C4-2B (cell line): ENCODE measurements at regions not wholly inside any gene's neighbourhood (a gene's known extent, or its start where the extent isn't known, plus 50 kb on each side); places are given as distances from the start of the nearest gene placed in this dataset.

ENCODE experiments used
- CTCF ChIP-seq: fragments of 450-650 bp; conservative IDR thresholded peaks from 2 replicates; pipeline ENCODE4 v1.5.1; 2017; ENCODE audit warnings: mild to moderate bottlenecking
- ZFX ChIP-seq: fragments of 450-650 bp; IDR thresholded peaks from 2 replicates; pipeline ENCODE4 v1.6.1; 2017

GRCh38 chr11:81899156-81899555 lies 834.5 kb downstream of the FAM181B start:
- no peak for TF ChIP-seq CTCF
- TF ChIP-seq ZFX: no peak
